ENCODE measurements at regions not wholly inside any gene's neighbourhood (a gene's known extent, or its start where the extent isn't known, plus 50 kb on each side); places are given as distances from the start of the nearest gene placed in this dataset.
A peak's percentile ranks its signal among the peaks of the same experiment; 100 is the strongest.
"Not testable (repeated sequence)": the region's sequence is repeated elsewhere in the genome, so short reads cannot be mapped to it uniquely, and the experiment has no call there.

GRCh38 chrX:44747969-44748368, 95.9 kb upstream of the DUSP21 start:
- H3K27ac ChIP-seq: no peak overlapping the region
- no peak for TF ChIP-seq CTCF (conservative IDR thresholded peaks at IDR 0.05)

- no peak for TF ChIP-seq CTCF (conservative IDR thresholded peaks at IDR 0.05)
- H3K27ac ChIP-seq: no peak overlapping the region
These were observed 96.5 kb upstream of the DUSP21 start for GRCh38 chrX:44747317-44747716.

- no peak overlapping the region for H3K27ac ChIP-seq
- TF ChIP-seq CTCF (conservative IDR thresholded peaks at IDR 0.05): no peak
These were observed 99.0 kb upstream of the DUSP21 start for GRCh38 chrX:44744799-44745198.

GRCh38 chrX:44742480-44743155, 101.2 kb upstream of the DUSP21 start:
- peak overlapping the region; percentile 30; the same call in 1 of the 2 replicates for H3K27ac ChIP-seq
- no peak for TF ChIP-seq CTCF (conservative IDR thresholded peaks at IDR 0.05)

GRCh38 chrX:44741859-44742258, 102.0 kb upstream of the DUSP21 start:
- not testable (repeated sequence) for H3K27ac ChIP-seq

- H3K27ac ChIP-seq: not testable (repeated sequence)
These were observed 102.4 kb upstream of the DUSP21 start for GRCh38 chrX:44741458-44741857.

- TF ChIP-seq CTCF (conservative IDR thresholded peaks at IDR 0.05): no peak
- H3K27ac ChIP-seq: no peak overlapping the region
These were observed 108.3 kb upstream of the DUSP21 start for GRCh38 chrX:44735498-44735897.

- H3K27ac ChIP-seq: no peak overlapping the region
- TF ChIP-seq CTCF (conservative IDR thresholded peaks at IDR 0.05): no peak
These were observed 109.9 kb upstream of the DUSP21 start for GRCh38 chrX:44733931-44734330.

GRCh38 chrX:44731160-44731559, 112.7 kb upstream of the DUSP21 start:
- TF ChIP-seq CTCF (conservative IDR thresholded peaks at IDR 0.05): no peak
- no peak overlapping the region for H3K27ac ChIP-seq

All from VCaP (cell line).